Loucy (cell line): ENCODE measurements at regions not wholly inside any gene's neighbourhood (a gene's known extent, or its start where the extent isn't known, plus 50 kb on each side); places are given as distances from the start of the nearest gene placed in this dataset.

Experiments
- H2AFZ ChIP-seq: fragments of 200-600 bp; sonication (generic); 2 replicates; pipeline ENCODE4 v1.6.0; 2016; ENCODE audit warnings: antibody characterized with exemption, mild to moderate bottlenecking, low read length, moderate library complexity
- H3F3A ChIP-seq: fragments of 200-600 bp; 2 replicates; pipeline ENCODE4 v1.6.0; 2016; ENCODE audit warnings: antibody characterized with exemption, low read depth, mild to moderate bottlenecking
- H3K27me3 ChIP-seq: fragments of 200-600 bp; sonication (generic); 2 replicates; pipeline ENCODE4 v1.6.1; 2014; ENCODE audit warnings: low read length, mild to moderate bottlenecking; ENCODE audit not compliant: insufficient read depth, poor library complexity, severe bottlenecking
- H3K36me3 ChIP-seq: fragments of 200-600 bp; sonication (generic); 2 replicates; pipeline ENCODE4 v1.6.1; 2016; ENCODE audit warnings: low read length; ENCODE audit not compliant: insufficient read depth
- H3K4me1 ChIP-seq: fragments of 200-600 bp; sonication (generic); 2 replicates; pipeline ENCODE4 v1.5.1; 2014; ENCODE audit warnings: low read length, mild to moderate bottlenecking; ENCODE audit not compliant: insufficient read depth, poor library complexity, severe bottlenecking
- H3K4me2 ChIP-seq: fragments of 200-600 bp; sonication (generic); 2 replicates; pipeline ENCODE4 v1.6.0; 2014; ENCODE audit warnings: antibody characterized with exemption, low read length, low read depth, mild to moderate bottlenecking; ENCODE audit not compliant: poor library complexity, severe bottlenecking
- H3K4me3 ChIP-seq: fragments of 200-600 bp; sonication (generic); 2 replicates; pipeline ENCODE4 v1.5.1; 2014; ENCODE audit warnings: low read length, mild to moderate bottlenecking, mixed read lengths; ENCODE audit not compliant: poor library complexity, severe bottlenecking
- H3K79me2 ChIP-seq: fragments of 200-600 bp; sonication (generic); 2 replicates; pipeline ENCODE4 v1.6.1; 2014; ENCODE audit warnings: low read length; ENCODE audit not compliant: insufficient read depth
- H3K9ac ChIP-seq: fragments of 200-600 bp; sonication (generic); 2 replicates; pipeline ENCODE4 v1.6.0; 2014; ENCODE audit warnings: mild to moderate bottlenecking, low read depth, low read length, moderate library complexity; ENCODE audit not compliant: poor library complexity, severe bottlenecking
- H3K9me2 ChIP-seq: fragments of 200-600 bp; sonication (generic); replicated peaks from 2 replicates; pipeline ENCODE4 v1.6.1; 2016; ENCODE audit warnings: low read depth, low read length, mixed read lengths
- H3K9me3 ChIP-seq: fragments of 200-600 bp; sonication (generic); 2 replicates; pipeline ENCODE4 v1.6.1; 2014; ENCODE audit warnings: mild to moderate bottlenecking, antibody characterized with exemption, low read length, low read depth; ENCODE audit not compliant: insufficient read depth
- H4K20me1 ChIP-seq: fragments of 200-600 bp; sonication (generic); 2 replicates; pipeline ENCODE4 v1.6.0; 2014; ENCODE audit warnings: antibody characterized with exemption, low read length, mild to moderate bottlenecking; ENCODE audit not compliant: insufficient read depth, poor library complexity, severe bottlenecking
- CTCF ChIP-seq: fragments of 200-600 bp; sonication (generic); conservative IDR thresholded peaks from 2 replicates; pipeline ENCODE4 v1.5.1; 2014; ENCODE audit warnings: mild to moderate bottlenecking, antibody characterized with exemption, low read length
- EZH2phosphoT487 ChIP-seq: fragments of 200-600 bp; IDR thresholded peaks from 2 replicates; pipeline ENCODE4 v1.6.1; 2018; ENCODE audit warnings: antibody characterized with exemption, mild to moderate bottlenecking, moderate library complexity, borderline replicate concordance

- no peaks in the 10 kb centered on the region for H3K9me3 ChIP-seq
- H3K9me2 ChIP-seq, result no peaks in the 10 kb centered on the region
- TF ChIP-seq EZH2phosphoT487 (no peak), CTCF (no peak)
- no peaks in the 10 kb centered on the region for H3K4me1 ChIP-seq
- no peak overlapping the region for H3K4me3 ChIP-seq
- H3K4me2 ChIP-seq, result no peak overlapping the region
- no peaks in the 10 kb centered on the region for H3K79me2 ChIP-seq
- no peaks in the 10 kb centered on the region for H4K20me1 ChIP-seq
- H3F3A ChIP-seq, result no peaks in the 10 kb centered on the region
- no peak overlapping the region for H3K9ac ChIP-seq
- H3K36me3 ChIP-seq, result no peaks in the 10 kb centered on the region
- H3K27me3 ChIP-seq, result no peaks in the 10 kb centered on the region
- no peak overlapping the region for H2AFZ ChIP-seq
These were observed 87.5 kb upstream of the RBPJ start for GRCh38 chr4:26233350-26233749.

GRCh38 chr4:26235500-26235899 lies 85.3 kb upstream of the RBPJ start:
- Histone ChIP-seq H3F3A (no peaks in the 10 kb centered on the region), H2AFZ (no peak overlapping the region), H3K4me2 (no peak overlapping the region), H3K36me3 (no peaks in the 10 kb centered on the region), H3K4me1 (no peaks in the 10 kb centered on the region), H3K79me2 (no peaks in the 10 kb centered on the region), H3K9me2 (no peaks in the 10 kb centered on the region), H3K4me3 (no peak overlapping the region), H3K27me3 (no peaks in the 10 kb centered on the region), H3K9ac (no peak overlapping the region), H3K9me3 (no peaks in the 10 kb centered on the region), H4K20me1 (no peaks in the 10 kb centered on the region)
- TF ChIP-seq CTCF, result no peak
- no peak for TF ChIP-seq EZH2phosphoT487

GRCh38 chr4:26237916-26238315 lies 82.9 kb upstream of the RBPJ start:
- no peak overlapping the region for H3K4me2 ChIP-seq
- no peaks in the 10 kb centered on the region for H3K4me1 ChIP-seq
- H3K9ac ChIP-seq, result no peak overlapping the region
- H3F3A ChIP-seq, result no peaks in the 10 kb centered on the region
- no peaks in the 10 kb centered on the region for H3K9me3 ChIP-seq
- H3K79me2 ChIP-seq, result no peaks in the 10 kb centered on the region
- H2AFZ ChIP-seq, result no peak overlapping the region
- H3K27me3 ChIP-seq, result no peaks in the 10 kb centered on the region
- H3K36me3 ChIP-seq, result no peaks in the 10 kb centered on the region
- H3K4me3 ChIP-seq, result no peak overlapping the region
- TF ChIP-seq EZH2phosphoT487 (no peak), CTCF (no peak)
- no peaks in the 10 kb centered on the region for H4K20me1 ChIP-seq
- H3K9me2 ChIP-seq, result no peaks in the 10 kb centered on the region
